ENCODE measurements at regions not wholly inside any gene's neighbourhood (a gene's known extent, or its start where the extent isn't known, plus 50 kb on each side); places are given as distances from the start of the nearest gene placed in this dataset.

DNA sequence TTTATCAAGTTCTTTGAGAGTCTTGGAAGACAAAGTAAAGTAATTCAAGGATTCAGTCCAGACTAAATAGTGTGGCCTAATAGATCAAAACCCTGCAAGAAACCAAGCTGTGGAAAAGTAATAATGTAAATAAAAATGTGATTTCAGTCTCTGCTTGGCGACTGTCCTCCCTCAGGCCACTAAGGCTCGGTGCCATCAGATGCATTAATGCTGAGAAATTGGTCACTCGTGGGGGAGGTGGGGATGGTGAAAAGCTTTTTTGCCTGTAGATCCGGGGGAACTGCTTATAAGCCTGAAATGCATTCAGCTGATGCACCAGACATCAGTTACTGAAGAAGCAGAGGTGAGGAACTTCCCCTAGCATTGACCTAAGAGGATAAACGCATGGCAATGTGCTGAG, 182.6 kb upstream of the TBX20 start:
- TF ChIP-seq POLR2A (IDR thresholded peaks at IDR 0.05), result no peak
- TF ChIP-seq, protein P1, sequence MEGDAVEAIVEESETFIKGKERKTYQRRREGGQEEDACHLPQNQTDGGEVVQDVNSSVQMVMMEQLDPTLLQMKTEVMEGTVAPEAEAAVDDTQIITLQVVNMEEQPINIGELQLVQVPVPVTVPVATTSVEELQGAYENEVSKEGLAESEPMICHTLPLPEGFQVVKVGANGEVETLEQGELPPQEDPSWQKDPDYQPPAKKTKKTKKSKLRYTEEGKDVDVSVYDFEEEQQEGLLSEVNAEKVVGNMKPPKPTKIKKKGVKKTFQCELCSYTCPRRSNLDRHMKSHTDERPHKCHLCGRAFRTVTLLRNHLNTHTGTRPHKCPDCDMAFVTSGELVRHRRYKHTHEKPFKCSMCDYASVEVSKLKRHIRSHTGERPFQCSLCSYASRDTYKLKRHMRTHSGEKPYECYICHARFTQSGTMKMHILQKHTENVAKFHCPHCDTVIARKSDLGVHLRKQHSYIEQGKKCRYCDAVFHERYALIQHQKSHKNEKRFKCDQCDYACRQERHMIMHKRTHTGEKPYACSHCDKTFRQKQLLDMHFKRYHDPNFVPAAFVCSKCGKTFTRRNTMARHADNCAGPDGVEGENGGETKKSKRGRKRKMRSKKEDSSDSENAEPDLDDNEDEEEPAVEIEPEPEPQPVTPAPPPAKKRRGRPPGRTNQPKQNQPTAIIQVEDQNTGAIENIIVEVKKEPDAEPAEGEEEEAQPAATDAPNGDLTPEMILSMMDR (IDR thresholded peaks at IDR 0.05), result no peak
